Small intestine (tissue), 7 donors: ENCODE measurements at regions not wholly inside any gene's neighbourhood (a gene's known extent, or its start where the extent isn't known, plus 50 kb on each side); places are given as distances from the start of the nearest gene placed in this dataset.

Experiments used
- DNase-seq, 2 donors: peaks; one replicate each; pipeline versions ENCODE4 v3.0.0 to v3.0.0-alpha.2; 2013
- FAIRE-seq: peaks from 2 replicates; lab custom pipeline; 2012; peaks lifted over from hg19 to GRCh38; lab: Jason Lieb, UNC
- H3K27ac ChIP-seq, 3 donors: one replicate each; pipeline ENCODE4 v1.5.1; 2013; ENCODE audit warnings: low read length in 2 of 3, mild to moderate bottlenecking in 2 of 3, control low read depth in 1 of 3, inconsistent platforms in 1 of 3, low read depth in 1 of 3, moderate library complexity in 1 of 3
- H3K27me3 ChIP-seq, 3 donors: one replicate each; pipeline ENCODE4 v1.6.1; 2013; ENCODE audit warnings: low read length in 3 of 3, inconsistent platforms in 1 of 3; ENCODE audit not compliant: control insufficient read depth in 3 of 3, insufficient read depth in 3 of 3
- H3K36me3 ChIP-seq, 3 donors: one replicate each; pipeline ENCODE4 v1.6.1; 2013; ENCODE audit warnings: low read length in 3 of 3, inconsistent platforms in 1 of 3, low read depth in 1 of 3, mild to moderate bottlenecking in 1 of 3, moderate library complexity in 1 of 3; ENCODE audit not compliant: control insufficient read depth in 3 of 3, insufficient read depth in 2 of 3
- H3K4me1 ChIP-seq, 3 donors: one replicate each; pipeline ENCODE4 v1.6.1; 2013; ENCODE audit warnings: low read length in 2 of 3, inconsistent platforms in 1 of 3, low read depth in 1 of 3, mild to moderate bottlenecking in 1 of 3, moderate library complexity in 1 of 3; ENCODE audit not compliant: control insufficient read depth in 3 of 3, insufficient read depth in 2 of 3
- H3K4me3 ChIP-seq, 3 donors: one replicate each; pipeline ENCODE4 v1.5.1; 2013; ENCODE audit warnings: low read length in 3 of 3, control low read depth in 1 of 3, inconsistent platforms in 1 of 3, low read depth in 1 of 3, mild to moderate bottlenecking in 1 of 3, moderate library complexity in 1 of 3
- H3K9me3 ChIP-seq, 2 donors: one replicate each; pipeline ENCODE4 v1.6.1; 2013; ENCODE audit warnings: low read depth in 1 of 2, low read length in 1 of 2; ENCODE audit not compliant: control insufficient read depth in 2 of 2, insufficient read depth in 1 of 2
- WGBS, 3 donors: extraction: QIAGEN DNeasy Blood & Tissue Kit; methylation state at CpG; one replicate each; pipeline ENCODE4 v1.1.7; 2013; 5-methylcytosine and 5-hydroxymethylcytosine counted together
- donor health status: healthy with polysubstance abuse.
- donor health status: control.
- donor health status: control.
- donor health status: Bipolar disorder and iron deficiency.
- donor health status: healthy.

DNA sequence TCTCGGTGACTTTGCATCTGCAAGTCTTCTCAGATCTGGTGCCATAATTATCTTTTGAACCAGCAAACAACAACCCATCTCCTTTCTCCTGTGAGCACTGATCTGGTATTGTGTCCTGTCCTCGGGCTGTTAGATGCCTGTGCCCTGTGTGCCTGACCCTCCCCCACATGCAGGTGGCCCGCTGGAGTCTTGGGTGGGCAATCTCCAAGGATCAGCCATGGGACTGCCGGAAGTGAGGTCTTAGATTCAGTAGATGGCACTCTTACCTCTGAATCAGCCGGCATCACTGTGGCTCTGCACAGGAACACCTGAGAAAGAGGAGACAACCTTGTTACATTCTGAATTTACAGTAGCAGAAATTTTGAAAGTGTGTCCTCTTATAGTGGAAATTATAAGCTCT lies 172.4 kb downstream of the IRX2 start:
- Histone ChIP-seq H3K36me3 (no peaks in the 10 kb centered on the region), H3K27ac (no peak overlapping the region), H3K9me3 (no peaks in the 10 kb centered on the region), H3K4me3 (no peak overlapping the region), H3K4me1 (no peaks in the 10 kb centered on the region), H3K27me3 (no peaks in the 10 kb centered on the region)
- FAIRE-seq (no peak), DNase-seq (no peak)
- WGBS, 3 donors: 42 to 53% (median 51%) methylated on average over 5 of the region's 5 CpGs

DNA sequence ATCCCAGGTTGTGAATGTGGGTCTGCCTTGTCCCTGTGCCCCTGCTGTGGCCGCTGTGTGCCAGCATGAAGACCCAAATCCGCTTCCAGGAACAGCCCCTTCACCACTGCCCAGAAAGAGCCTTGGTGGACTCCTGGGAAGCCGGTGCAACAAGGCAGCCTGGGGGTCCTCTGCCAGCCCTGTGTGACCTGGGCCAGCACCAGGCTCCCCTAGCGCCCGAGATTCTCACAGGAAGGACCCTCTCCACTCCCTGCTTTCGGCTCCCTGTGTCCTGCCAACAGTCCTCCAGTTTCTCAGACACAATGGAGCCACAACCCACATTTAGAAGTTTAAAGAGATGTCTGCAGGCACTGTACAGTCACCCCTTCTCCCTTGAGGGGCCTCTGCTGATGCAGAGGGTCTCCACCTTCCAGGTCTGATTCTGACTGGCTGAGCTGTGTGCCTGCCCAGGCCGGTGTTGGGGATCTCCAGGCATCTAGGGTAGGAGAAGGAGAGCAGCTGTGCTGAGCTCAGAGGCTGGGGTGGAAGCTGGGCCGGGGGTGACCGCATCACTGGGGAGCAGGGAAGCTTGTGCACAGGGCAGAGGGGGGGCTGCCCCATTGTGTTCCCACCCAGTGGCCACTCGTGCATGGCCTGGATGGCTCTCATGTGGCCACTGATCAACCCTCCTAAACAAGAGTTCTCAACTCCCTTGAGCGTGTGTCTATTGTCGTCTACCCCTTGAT lies 174.0 kb downstream of the IRX2 start:
- DNase-seq: no peak
- WGBS, 3 donors: 78 to 79% (median 79%) methylated on average over 12 of the region's 12 CpGs
- Histone ChIP-seq H3K4me3 (no peak overlapping the region), H3K36me3 (no peaks in the 10 kb centered on the region), H3K27ac (no peak overlapping the region), H3K4me1 (no peaks in the 10 kb centered on the region), H3K9me3 (no peaks in the 10 kb centered on the region), H3K27me3 (no peaks in the 10 kb centered on the region)
- no peak for FAIRE-seq

DNA sequence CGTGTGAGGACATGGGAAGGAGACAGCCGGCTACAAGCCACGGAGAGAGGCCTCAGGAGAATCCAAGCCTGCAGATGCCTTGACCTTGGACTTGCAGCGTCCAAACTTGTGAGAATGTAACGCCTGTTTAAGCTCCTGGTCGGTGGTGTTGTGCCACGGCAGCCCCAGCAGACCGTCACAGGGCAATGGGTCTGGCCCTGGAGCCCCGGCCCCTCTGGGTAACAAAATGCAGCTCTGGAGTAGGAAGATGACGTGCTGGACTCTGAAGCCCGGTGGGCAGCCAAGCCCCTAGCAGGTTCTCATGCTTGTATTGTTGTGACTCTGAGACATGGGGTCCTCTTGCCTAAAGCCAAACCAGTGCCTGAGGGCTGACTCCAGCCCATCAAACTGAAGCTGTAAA lies 174.7 kb downstream of the IRX2 start:
- DNase-seq (no peak), FAIRE-seq (no peak)
- H3K4me3 ChIP-seq: no peak overlapping the region
- no peak overlapping the region for H3K27ac ChIP-seq
- H3K4me1 ChIP-seq: no peaks in the 10 kb centered on the region
- H3K36me3 ChIP-seq: no peaks in the 10 kb centered on the region
- H3K9me3 ChIP-seq: no peaks in the 10 kb centered on the region
- 76 to 81% (median 81%) methylated on average over 11 of the region's 11 CpGs for WGBS, 3 donors
- no peaks in the 10 kb centered on the region for H3K27me3 ChIP-seq

DNA sequence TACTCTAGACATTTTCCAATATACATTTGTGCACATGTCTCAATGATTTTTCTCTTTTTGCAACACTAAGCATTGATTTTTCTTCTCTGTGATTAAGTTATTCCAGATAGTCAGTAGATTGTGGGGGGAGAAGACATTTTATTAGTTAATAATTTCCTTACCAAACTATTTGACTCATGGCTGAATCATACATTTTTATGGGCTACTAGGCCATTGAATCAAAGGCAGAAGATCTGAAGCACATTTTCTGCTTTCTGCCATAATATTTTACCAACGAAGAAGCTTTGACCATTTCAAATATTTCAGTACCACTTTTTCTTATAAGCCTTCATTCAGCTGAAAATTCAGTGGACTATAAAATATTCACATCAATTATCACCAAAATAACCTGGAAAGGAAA lies 175.6 kb downstream of the IRX2 start:
- no peak for DNase-seq

DNA sequence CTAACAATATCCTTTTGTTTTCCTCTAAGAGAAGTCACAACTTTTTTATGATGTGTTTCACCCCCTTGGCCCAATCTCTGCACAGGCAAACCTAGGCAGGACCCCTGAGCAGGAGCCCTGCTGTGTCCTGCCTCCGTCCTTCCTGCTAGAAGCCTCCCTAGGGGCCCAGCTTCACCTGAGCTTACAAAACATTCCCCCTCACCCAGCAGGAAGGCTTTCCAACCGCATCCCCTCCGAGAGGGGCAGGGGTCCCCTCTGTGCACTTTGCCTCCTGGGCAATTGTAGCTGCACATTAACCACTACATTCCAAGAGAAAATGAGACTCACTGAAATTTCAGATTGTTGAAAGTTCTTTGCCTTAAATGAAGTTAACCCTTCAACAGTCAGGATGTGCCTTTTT lies 176.2 kb downstream of the IRX2 start:
- no peaks in the 10 kb centered on the region for H3K36me3 ChIP-seq
- DNase-seq (no peak), FAIRE-seq (no peak)
- H3K4me3 ChIP-seq: no peak overlapping the region
- H3K4me1 ChIP-seq: no peaks in the 10 kb centered on the region
- WGBS, 3 donors: 18 to 27% (median 22%) methylated on average over 3 of the region's 3 CpGs
- no peaks in the 10 kb centered on the region for H3K27me3 ChIP-seq
- H3K27ac ChIP-seq: no peak overlapping the region
- no peaks in the 10 kb centered on the region for H3K9me3 ChIP-seq

More for the DNA sequence above, 175.6 kb downstream of the IRX2 start:
- no peaks in the 10 kb centered on the region for H3K36me3 ChIP-seq
- no peak for FAIRE-seq
- WGBS, 3 donors: 58 to 67% (median 58%) methylated on average over 1 of the region's 1 CpG
- no peaks in the 10 kb centered on the region for H3K27me3 ChIP-seq
- no peaks in the 10 kb centered on the region for H3K9me3 ChIP-seq
- H3K27ac ChIP-seq: no peak overlapping the region
- no peaks in the 10 kb centered on the region for H3K4me1 ChIP-seq
- H3K4me3 ChIP-seq: no peak overlapping the region

DNA sequence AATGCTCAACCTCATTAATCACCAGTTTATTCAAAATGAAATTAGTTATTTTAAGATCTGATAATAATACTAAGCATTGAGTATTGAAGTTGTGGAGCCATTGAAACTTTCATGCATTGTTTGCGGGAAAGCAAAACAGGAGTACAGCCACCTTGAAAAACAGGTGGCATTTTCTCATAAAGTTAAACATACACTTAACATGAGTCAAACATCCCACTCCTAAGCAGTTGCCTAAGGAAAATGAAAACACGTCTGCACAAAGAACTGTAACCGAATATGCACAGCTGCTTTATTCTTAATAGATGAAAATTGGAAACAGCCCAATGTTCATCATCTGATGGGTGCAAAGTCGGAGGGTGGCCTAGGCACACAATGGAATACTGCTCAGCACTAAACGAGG lies 177.3 kb downstream of the IRX2 start:
- WGBS, 3 donors: 63 to 79% (median 70%) methylated on average over 5 of the region's 5 CpGs
- H3K4me3 ChIP-seq: no peak overlapping the region
- H3K27me3 ChIP-seq: no peaks in the 10 kb centered on the region
- H3K36me3 ChIP-seq: no peaks in the 10 kb centered on the region
- FAIRE-seq (no peak), DNase-seq (no peak)
- no peak overlapping the region for H3K27ac ChIP-seq
- H3K9me3 ChIP-seq: no peaks in the 10 kb centered on the region
- no peaks in the 10 kb centered on the region for H3K4me1 ChIP-seq

DNA sequence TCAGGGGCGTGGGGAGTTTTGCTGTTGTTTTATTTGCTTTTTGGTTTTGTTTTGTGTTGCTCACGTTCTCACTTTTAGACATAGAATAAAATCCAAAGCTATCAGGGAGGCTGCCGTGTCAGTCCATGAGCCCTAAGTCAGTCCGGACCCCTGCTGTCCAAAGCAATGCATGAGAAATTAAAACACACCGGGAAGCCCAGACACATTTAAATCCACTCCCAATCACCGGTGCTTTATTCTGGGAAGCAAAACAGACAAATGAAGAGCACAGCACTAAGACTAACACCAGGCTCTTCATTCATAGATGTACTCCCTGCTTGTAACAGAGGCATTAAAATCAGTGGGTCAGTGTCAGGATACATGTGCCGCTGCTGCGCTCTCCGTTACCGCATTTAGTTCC lies 180.9 kb downstream of the IRX2 start:
- Histone ChIP-seq H3K4me3 (no peak overlapping the region), H3K27me3 (no peaks in the 10 kb centered on the region), H3K36me3 (no peaks in the 10 kb centered on the region), H3K9me3 (no peaks in the 10 kb centered on the region), H3K4me1 (no peaks in the 10 kb centered on the region), H3K27ac (no peak overlapping the region)
- FAIRE-seq: no peak
- no peak for DNase-seq
- WGBS, 3 donors: 47 to 58% (median 53%) methylated on average over 10 of the region's 10 CpGs

DNA sequence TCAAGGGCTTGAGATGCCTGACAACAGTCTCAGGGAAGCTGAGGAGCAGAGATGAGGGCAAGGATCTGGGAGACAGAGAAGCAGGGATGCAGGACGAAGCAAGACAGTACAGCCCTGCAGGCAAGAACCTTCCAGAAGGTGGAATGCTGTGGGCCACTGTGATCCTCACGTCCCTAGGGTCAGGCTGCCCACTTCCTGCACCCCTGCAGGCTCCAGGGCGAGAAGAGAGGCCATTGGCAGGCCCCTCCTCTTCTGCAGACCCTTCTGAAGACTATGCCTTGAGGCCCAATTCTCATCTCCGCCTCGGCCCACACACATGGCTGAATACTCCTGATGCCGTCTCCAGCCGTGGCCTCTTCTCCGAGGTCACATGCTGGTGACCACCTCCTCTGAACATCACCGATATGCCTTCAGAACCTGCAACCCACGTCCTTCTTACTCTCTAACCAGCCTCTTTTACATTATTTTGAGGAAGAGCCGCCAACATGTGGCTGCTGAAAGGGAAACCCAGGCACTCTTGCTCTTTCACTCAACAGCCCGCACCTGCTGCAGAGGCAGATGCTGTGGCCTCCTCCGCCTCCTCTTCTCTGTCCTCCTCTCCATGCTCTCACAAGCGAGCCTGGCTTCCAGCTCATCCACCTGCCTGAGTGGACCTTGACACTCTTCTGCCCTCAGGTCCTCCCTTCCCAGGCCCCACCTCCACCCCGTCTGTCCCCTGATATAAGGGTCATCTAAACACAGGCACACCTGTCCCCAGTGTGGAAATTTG lies 181.5 kb downstream of the IRX2 start:
- DNase-seq (no peak), FAIRE-seq (no peak)
- 67 to 80% (median 71%) methylated on average over 14 to 15 of the region's 15 CpGs for WGBS, 3 donors
- H3K36me3 ChIP-seq: no peaks in the 10 kb centered on the region
- no peak overlapping the region for H3K4me3 ChIP-seq
- H3K9me3 ChIP-seq: no peaks in the 10 kb centered on the region
- H3K27ac ChIP-seq: no peak overlapping the region
- no peaks in the 10 kb centered on the region for H3K27me3 ChIP-seq
- H3K4me1 ChIP-seq: no peaks in the 10 kb centered on the region
